Activated CD4-positive, alpha-beta T cell treated with anti-CD3 and anti-CD28 coated beads, Interleukin-2, Interleukin-4, amounts not matched to agents 100 ng/mL and 50 ng/mL, durations not matched to agents 16 hours and 8 hours (primary cell): ENCODE measurements at regions not wholly inside any gene's neighbourhood (a gene's known extent, or its start where the extent isn't known, plus 50 kb on each side); places are given as distances from the start of the nearest gene placed in this dataset.
"Not testable (repeated sequence)": the region's sequence is repeated elsewhere in the genome, so short reads cannot be mapped to it uniquely, and the experiment has no call there.

Source experiments
- DNase-seq: peaks from one replicate; pipeline ENCODE4 v3.0.0-alpha.2; 2020; ENCODE audit warnings: low spot score

- DNase-seq = no peak
Observed at GRCh38 chr15:53031469-53031868, 241.3 kb upstream of the ONECUT1 start.

- DNase-seq = no peak
Observed at GRCh38 chr15:53022788-53023187, 232.7 kb upstream of the ONECUT1 start.

DNA sequence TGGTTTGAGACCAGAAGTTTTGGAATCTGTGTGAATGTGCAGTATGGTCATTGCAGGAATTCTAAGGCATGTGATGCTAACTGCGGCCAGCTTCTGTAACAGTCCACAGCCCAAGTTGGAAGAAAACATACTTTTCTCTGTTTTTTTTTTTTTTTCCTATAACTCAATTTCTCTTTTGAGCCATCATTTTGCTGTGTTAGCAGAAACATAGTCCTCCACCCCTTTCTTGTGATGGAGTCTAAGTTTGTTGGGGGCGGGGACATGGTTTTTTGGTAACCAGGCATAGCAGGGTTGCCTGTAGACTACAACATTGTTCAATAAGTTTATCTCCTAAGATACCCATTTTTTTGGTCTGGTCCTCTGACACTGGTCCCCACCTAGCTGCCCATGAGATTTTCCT is 223.2 kb upstream of the ONECUT1 start:
- no peak for DNase-seq

DNA sequence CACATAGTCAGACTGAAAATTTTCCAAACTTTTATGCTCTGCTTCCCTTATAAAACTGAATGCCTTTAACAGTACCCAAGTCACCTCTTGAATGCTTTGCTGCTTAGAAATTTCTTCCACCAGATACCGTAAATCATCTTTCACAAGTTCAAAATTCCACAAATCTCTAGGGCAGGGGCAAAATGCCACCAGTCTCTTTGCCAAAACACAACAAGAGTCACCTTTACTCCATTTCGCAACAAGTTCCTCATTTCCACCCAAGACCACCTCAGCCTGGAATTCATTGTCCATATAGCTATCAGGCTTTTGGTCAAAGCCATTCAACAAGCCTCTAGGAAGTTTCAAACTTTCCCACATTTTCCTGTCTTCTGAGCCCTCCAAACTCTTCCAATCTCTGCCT is 221.6 kb upstream of the ONECUT1 start:
- DNase-seq = not testable (repeated sequence)

- no peak for DNase-seq
Observed at GRCh38 chr15:53009093-53009492, 219.0 kb upstream of the ONECUT1 start.

DNA sequence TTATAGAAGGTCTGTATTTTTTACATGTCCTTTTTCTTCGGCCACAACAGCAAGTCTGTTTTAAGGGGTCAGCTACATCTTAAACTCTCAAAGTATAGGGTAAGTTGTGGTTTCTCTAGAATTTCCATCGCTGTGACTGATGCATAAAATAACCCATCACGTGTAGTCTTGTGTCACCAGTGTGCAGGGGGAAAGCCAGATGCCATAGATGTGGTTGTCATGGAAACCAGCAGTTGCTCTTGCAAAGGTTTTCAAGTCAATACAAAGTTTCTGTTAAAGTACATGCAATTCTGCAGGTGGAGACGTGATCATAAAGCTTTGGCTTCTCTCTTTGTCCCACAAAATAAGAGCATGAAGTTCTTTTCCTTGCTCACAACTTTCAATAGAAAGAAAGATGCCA is 210.3 kb upstream of the ONECUT1 start:
- no peak for DNase-seq

DNA sequence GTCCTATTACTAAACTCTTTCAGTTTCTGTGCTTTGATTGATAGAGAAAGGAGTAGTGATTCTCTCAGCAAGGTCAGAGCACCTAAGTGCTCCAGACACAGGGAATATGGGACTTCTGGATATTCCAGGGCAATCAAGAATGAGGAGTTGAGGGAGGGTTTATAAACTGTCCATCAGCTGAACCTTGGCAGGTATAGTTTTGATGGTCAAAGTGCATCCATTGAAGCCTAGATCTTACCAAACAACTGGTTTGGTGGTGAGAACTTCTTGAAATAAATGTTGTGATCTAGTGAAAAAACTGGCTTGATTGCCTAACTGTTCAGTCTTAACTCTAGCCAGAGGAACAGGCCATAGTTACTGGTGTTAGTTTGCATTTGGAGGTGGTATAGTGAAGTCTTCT is 207.0 kb upstream of the ONECUT1 start:
- DNase-seq = no peak

- no peak for DNase-seq
Observed at GRCh38 chr15:52994290-52994689, 204.2 kb upstream of the ONECUT1 start.

GRCh38 chr15:52984507-52984906 is 194.4 kb upstream of the ONECUT1 start:
- DNase-seq = no peak

GRCh38 chr15:52980446-52980845 is 190.3 kb upstream of the ONECUT1 start:
- no peak for DNase-seq

DNA sequence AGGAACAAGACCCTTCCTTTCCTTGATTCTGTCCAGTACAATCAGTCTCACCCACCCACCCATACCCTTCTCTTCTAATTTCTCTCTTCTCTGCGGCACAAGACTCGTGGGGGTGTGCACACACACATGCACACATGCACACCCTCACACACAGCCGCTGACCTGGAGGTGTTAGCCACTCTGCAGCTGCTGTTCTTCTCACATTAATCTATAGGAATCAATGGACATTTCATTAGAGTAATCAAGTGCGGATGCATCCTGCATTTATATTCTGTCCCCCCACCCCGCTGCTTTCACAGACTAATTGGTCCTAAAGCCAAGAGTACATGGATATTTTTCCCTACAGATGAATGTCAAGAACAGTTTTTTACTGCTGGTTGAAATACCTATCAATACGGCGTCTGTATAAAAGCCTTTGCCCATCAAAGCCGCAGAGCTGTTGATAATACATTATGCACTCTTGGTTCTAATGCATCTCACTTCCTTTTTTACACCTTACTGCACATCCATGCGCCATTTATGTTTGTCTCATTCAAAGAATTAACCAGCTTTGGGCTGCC is 186.5 kb upstream of the ONECUT1 start:
- no peak for DNase-seq

DNA sequence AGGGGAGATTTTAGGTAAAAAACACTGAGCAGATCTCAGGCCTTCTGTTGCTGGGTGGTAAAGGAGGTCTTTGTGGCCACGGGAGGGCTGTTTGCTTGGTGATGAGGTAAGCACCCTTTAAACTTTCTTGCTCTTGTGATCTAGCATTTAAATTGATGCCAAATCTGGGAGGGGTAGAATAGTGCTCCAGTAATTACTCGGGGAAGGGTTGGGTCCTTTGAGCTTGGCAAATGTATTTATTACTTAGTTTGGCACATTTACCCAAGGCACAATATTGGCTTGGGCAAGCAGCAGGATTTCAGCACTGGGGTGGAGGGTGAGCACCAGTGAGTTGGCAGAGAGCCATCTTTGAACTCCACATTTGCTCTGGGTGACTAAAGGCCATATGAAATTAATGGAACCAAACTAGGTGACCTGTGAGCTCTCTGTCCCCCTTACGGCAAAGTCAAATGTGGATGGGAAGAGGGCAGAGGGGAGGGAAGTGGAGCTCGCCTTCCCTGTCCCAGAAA is 185.9 kb upstream of the ONECUT1 start:
- no peak for DNase-seq

- DNase-seq = no peak
Observed at GRCh38 chr15:52963865-52964264, 173.7 kb upstream of the ONECUT1 start.

- no peak for DNase-seq
Observed at GRCh38 chr15:52960283-52960682, 170.1 kb upstream of the ONECUT1 start.

DNA sequence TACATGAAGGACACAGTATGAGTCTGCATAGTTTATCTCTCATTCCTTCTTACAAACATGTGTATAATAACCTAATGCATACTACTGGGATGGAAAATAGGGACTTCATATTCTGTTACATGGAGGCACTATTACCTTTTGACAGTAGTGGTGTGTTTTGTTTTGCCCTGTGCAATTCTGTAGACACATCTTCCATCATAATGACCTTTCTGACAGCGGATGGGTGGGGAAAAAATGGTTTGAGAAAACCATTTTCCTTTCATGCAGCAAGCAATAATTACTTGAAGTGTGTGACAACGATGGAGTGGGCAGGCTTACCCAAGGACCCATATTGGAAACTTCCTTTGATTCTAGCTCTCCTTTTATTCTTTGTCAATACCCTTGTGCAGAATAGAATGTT is 153.6 kb upstream of the ONECUT1 start:
- DNase-seq = no peak

- no peak for DNase-seq
Observed at GRCh38 chr15:52936489-52936888, 146.4 kb upstream of the ONECUT1 start.

GRCh38 chr15:52925130-52925529 is 135.0 kb upstream of the ONECUT1 start:
- DNase-seq = no peak

DNA sequence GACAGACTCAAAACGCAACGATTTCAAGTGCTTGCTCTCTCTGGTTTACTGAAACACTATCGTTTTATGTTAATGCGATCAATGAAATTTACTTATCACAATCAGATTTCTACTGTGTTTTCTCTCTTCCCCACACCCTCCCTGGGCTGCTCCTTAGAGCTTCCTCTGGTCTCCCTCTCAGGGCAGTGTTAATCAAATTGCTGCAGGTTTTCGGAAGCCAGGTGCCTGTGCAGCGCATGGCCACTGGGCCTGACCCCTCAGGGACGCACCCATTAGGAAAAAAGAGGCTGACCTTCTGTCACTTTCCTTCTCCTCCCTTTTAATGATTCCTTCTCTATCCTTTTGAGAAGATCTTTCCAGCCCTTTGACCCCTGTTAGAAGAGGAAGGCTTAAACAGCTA is 134.5 kb upstream of the ONECUT1 start:
- no peak for DNase-seq

DNA sequence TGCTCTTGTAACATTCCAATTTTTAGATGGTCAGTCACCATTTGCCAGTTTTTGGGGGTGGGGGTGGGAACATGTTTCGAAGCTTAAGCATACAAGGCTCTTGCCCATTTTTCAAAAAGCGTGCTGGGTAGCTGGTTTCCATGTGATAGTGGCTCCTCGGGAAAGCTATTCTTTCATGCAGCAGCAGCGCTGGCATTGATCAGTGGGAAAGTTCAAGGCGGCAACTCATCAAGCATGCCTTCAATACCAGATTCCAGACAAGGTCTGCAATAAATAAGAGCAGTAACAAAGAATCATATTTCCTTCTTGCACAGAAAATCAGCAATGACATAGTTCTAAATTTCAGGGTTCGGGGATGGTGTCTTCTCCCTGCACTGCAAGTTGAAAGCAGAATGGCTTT is 133.5 kb upstream of the ONECUT1 start:
- DNase-seq = no peak

DNA sequence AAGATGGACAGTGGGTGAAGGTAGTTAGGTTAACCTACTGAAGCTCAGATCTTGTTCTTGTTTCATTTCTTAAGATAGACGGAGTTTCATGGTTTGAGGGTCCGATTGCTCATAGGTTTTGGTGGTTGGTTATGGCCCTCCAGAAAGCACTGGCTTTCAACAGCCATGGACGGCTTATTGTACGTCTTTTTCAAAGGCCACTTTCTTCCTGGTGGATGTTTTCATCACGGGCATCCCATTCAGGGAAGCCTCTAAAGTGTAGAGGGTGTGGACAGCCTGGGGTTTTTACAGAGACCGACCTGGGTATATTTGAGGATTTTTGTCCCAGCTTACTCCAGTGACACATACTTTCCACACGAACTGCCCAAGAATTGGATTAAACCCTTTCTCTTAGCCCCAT is 132.7 kb upstream of the ONECUT1 start:
- DNase-seq = no peak

- DNase-seq = no peak
Observed at GRCh38 chr15:52912172-52912571, 122.0 kb upstream of the ONECUT1 start.

- no peak for DNase-seq
Observed at GRCh38 chr15:52893338-52893737, 103.2 kb upstream of the ONECUT1 start.

DNA sequence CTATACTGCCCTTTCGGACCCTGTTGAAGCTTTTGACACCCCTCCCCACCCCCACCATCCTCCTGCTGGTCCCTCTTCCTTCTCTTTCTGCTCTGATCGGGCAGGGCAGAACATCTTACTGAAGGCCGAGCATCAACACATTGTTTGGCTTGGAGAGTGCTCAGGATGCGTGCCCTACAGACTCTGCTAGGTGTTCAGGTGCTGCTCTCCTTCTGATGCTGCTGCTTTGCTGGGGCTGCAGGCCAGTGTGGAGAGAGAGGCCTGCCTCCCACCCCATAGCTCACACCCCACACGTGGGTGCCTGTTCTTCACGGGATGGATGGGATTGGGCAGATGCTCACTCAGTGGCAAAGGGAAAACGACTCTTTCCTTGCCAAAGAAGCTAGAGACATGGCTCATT is 89.8 kb upstream of the ONECUT1 start:
- no peak for DNase-seq

- no peak for DNase-seq
Observed at GRCh38 chr15:52879145-52879544, 89.0 kb upstream of the ONECUT1 start.
